HepG2 (cell line): ENCODE measurements at regions not wholly inside any gene's neighbourhood (a gene's known extent, or its start where the extent isn't known, plus 50 kb on each side); places are given as distances from the start of the nearest gene placed in this dataset.

ENCODE experiments used
- CHCHD3 ChIP-seq: sonication (generic); formaldehyde crosslinking; IDR thresholded peaks from 2 replicates; pipeline ENCODE4 v1.8.0; 2022; ENCODE audit warnings: mild to moderate bottlenecking, missing genetic modification reagents, moderate library complexity
- LRRFIP1 ChIP-seq: sonication (generic); formaldehyde crosslinking; conservative IDR thresholded peaks from 2 replicates; pipeline ENCODE4 v1.4.0; 2020; ENCODE audit warnings: missing genetic modification reagents
- MAZ ChIP-seq, 2 experiments: sonication (generic) in 1 of 2; formaldehyde crosslinking in 1 of 2; IDR thresholded peaks; 2 replicates each; pipeline versions ENCODE4 v1.5.0 to v1.6.1; 2012 to 2020; ENCODE audit warnings: low read depth in 2 of 2, mild to moderate bottlenecking in 2 of 2, borderline replicate concordance in 1 of 2, improper control_type of control experiment in 1 of 2, low read length in 1 of 2, missing genetic modification reagents in 1 of 2, moderate library complexity in 1 of 2
- NR1H2 ChIP-seq: sonication (generic); formaldehyde crosslinking; IDR thresholded peaks from 2 replicates; pipeline ENCODE4 v1.8.1; 2022; ENCODE audit warnings: low read depth, missing genetic modification reagents, borderline replicate concordance
- ZBTB34 ChIP-seq: sonication (generic); formaldehyde crosslinking; IDR thresholded peaks from 2 replicates; pipeline ENCODE4 v1.8.0; 2022; ENCODE audit warnings: mild to moderate bottlenecking, missing genetic modification reagents
- ZBTB8A ChIP-seq: sonication (generic); formaldehyde crosslinking; IDR thresholded peaks from 2 replicates; pipeline ENCODE4 v1.4.0; 2020; ENCODE audit warnings: mild to moderate bottlenecking, low read depth, missing genetic modification reagents, borderline replicate concordance
- ZFP62 ChIP-seq: sonication (generic); formaldehyde crosslinking; IDR thresholded peaks from 2 replicates; pipeline ENCODE4 v1.4.0; 2020; ENCODE audit warnings: missing genetic modification reagents
- ZFYVE20 ChIP-seq: sonication (generic); formaldehyde crosslinking; IDR thresholded peaks from 2 replicates; pipeline ENCODE4 v1.8.0; 2023; ENCODE audit warnings: low read depth, mild to moderate bottlenecking, moderate library complexity, missing genetic modification reagents, borderline replicate concordance

GRCh38 chr5:54404568-54404967 is 50.9 kb upstream of the HSPB3 start:
- no peak for TF ChIP-seq NR1H2 (CRISPR knock-in tag)
- TF ChIP-seq CHCHD3 (CRISPR knock-in tag) = no peak
- TF ChIP-seq ZFP62 (CRISPR knock-in tag) = no peak
- no peak for TF ChIP-seq LRRFIP1 (CRISPR knock-in tag)
- no peak for TF ChIP-seq ZFYVE20 (CRISPR knock-in tag)
- no peak for TF ChIP-seq ZBTB8A
- TF ChIP-seq MAZ (IDR thresholded peaks at IDR 0.05; ENCODE audit: borderline replicate concordance, low read depth, low read length) = no peak
- TF ChIP-seq MAZ (CRISPR knock-in tag; IDR thresholded peaks at IDR 0.05; ENCODE audit: low read depth) = no peak
- TF ChIP-seq ZBTB34 = no peak
